ENCODE measurements at regions not wholly inside any gene's neighbourhood (a gene's known extent, or its start where the extent isn't known, plus 50 kb on each side); places are given as distances from the start of the nearest gene placed in this dataset.

DNA sequence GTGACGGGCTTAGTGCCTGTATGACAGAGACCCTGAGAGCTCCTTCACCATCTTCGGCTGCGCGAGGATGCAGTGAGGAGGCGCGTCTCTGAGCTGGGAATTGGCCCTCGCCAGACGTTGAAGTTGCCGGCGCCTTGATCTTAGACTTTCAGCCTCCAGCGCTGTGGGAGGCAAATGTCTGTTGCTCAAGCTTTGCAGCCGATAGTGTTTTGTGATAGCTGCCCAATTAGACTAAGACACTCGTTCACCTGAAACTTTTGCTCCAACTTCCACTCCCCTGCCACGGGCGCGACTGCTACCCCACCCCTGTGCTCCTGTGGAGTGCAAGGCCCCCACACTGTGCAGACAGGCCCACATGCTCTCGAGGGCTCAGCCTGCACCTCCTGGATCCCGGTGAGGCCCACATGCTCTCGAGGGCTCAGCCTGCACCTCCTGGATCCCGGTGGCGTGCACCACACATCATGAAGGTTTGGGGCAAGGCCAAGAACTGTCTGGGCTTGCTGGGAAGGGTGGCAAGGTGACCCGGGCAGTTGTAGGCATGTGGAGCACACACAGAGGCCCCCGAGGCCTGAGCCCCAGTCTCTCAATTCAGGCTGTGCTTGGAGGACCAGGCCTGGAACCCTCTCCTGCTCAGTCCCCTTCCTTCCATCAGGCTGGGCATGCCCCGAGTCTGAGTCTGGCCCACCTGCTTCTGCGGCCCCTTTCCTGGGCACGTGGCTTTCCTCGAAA, 324.6 kb downstream of the TMEM121 start:
- TF ChIP-seq, protein P1, sequence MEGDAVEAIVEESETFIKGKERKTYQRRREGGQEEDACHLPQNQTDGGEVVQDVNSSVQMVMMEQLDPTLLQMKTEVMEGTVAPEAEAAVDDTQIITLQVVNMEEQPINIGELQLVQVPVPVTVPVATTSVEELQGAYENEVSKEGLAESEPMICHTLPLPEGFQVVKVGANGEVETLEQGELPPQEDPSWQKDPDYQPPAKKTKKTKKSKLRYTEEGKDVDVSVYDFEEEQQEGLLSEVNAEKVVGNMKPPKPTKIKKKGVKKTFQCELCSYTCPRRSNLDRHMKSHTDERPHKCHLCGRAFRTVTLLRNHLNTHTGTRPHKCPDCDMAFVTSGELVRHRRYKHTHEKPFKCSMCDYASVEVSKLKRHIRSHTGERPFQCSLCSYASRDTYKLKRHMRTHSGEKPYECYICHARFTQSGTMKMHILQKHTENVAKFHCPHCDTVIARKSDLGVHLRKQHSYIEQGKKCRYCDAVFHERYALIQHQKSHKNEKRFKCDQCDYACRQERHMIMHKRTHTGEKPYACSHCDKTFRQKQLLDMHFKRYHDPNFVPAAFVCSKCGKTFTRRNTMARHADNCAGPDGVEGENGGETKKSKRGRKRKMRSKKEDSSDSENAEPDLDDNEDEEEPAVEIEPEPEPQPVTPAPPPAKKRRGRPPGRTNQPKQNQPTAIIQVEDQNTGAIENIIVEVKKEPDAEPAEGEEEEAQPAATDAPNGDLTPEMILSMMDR (IDR thresholded peaks at IDR 0.05), result no peak
- no peak for TF ChIP-seq EZH2 (IDR thresholded peaks at IDR 0.05; ENCODE audit: borderline replicate concordance, insufficient read depth, low read depth, low read length, poor library complexity, severe bottlenecking)
